HG02970 (cell line): ENCODE measurements at regions not wholly inside any gene's neighbourhood (a gene's known extent, or its start where the extent isn't known, plus 50 kb on each side); places are given as distances from the start of the nearest gene placed in this dataset.

Experiments
- ATAC-seq: cut with Tn5 transposase; IDR thresholded peaks from one replicate; pipeline ENCODE4 v1.9.1; 2021; ENCODE audit warnings: mild to moderate bottlenecking, moderate library complexity, moderate number of reproducible peaks; ENCODE audit not compliant: unreplicated experiment, low FRiP score

GRCh38 chr2:6310256-6311215 lies 555.2 kb downstream of the CMPK2 start:
- peak; percentile 12 for ATAC-seq

GRCh38 chr2:6312367-6312766 lies 553.3 kb downstream of the CMPK2 start:
- ATAC-seq, result no peak

- no peak for ATAC-seq
These were observed 551.3 kb downstream of the CMPK2 start for GRCh38 chr2:6314218-6314960.

- no peak for ATAC-seq
These were observed 540.1 kb downstream of the CMPK2 start for GRCh38 chr2:6325616-6326015.

- no peak for ATAC-seq
These were observed 538.7 kb downstream of the CMPK2 start for GRCh38 chr2:6326958-6327357.

GRCh38 chr2:6336752-6337471 lies 528.8 kb downstream of the CMPK2 start:
- ATAC-seq, result no peak

GRCh38 chr2:6337472-6337820 lies 528.3 kb downstream of the CMPK2 start:
- ATAC-seq, result no peak

GRCh38 chr2:6341588-6342129 lies 524.0 kb downstream of the CMPK2 start:
- ATAC-seq, result no peak

- ATAC-seq, result no peak
These were observed 523.3 kb downstream of the CMPK2 start for GRCh38 chr2:6342273-6342920.

GRCh38 chr2:6343076-6343475 lies 522.6 kb downstream of the CMPK2 start:
- ATAC-seq, result no peak

GRCh38 chr2:6352247-6352646 lies 513.5 kb downstream of the CMPK2 start:
- peak; percentile 90 for ATAC-seq

GRCh38 chr2:6352906-6353515 lies 512.7 kb downstream of the CMPK2 start:
- no peak for ATAC-seq

GRCh38 chr2:6353669-6354068 lies 512.0 kb downstream of the CMPK2 start:
- ATAC-seq, result no peak

- ATAC-seq, result no peak
These were observed 511.2 kb downstream of the CMPK2 start for GRCh38 chr2:6354546-6354945.

- no peak for ATAC-seq
These were observed 509.6 kb downstream of the CMPK2 start for GRCh38 chr2:6355886-6356761.

- ATAC-seq, result no peak
These were observed 507.2 kb downstream of the CMPK2 start for GRCh38 chr2:6358546-6358945.

GRCh38 chr2:6358985-6359384 lies 506.7 kb downstream of the CMPK2 start:
- ATAC-seq, result no peak

GRCh38 chr2:6359964-6360363 lies 505.7 kb downstream of the CMPK2 start:
- no peak for ATAC-seq
